ENCODE measurements at regions not wholly inside any gene's neighbourhood (a gene's known extent, or its start where the extent isn't known, plus 50 kb on each side); places are given as distances from the start of the nearest gene placed in this dataset.

- no peak for DNase-seq (ENCODE audit: low spot score)
- Mint-ChIP-seq H3K4me1 (ENCODE audit: low read depth) (no peaks in the 10 kb centered on the region), H3K36me3 (ENCODE audit: low read depth) (no peaks in the 10 kb centered on the region), H3K27ac (ENCODE audit: unreplicated experiment) (no peak overlapping the region), H3K27me3 (ENCODE audit: low read depth) (no peaks in the 10 kb centered on the region), H3K9me3 (ENCODE audit: low read depth) (peaks cover 6% of the 10 kb centered on the region), H3K4me3 (ENCODE audit: unreplicated experiment) (no peak overlapping the region)
- no peak for TF ChIP-seq CTCF (IDR thresholded peaks at IDR 0.05)
Measured at GRCh38 chr4:12873351-12873750, 610.8 kb downstream of the RAB28 start.

- H3K9me3 Mint-ChIP-seq (ENCODE audit: low read depth): no peaks in the 10 kb centered on the region
- no peaks in the 10 kb centered on the region for H3K4me1 Mint-ChIP-seq (ENCODE audit: low read depth)
- no peak overlapping the region for H3K27ac Mint-ChIP-seq (ENCODE audit: unreplicated experiment)
- DNase-seq (ENCODE audit: low spot score): no peak
- TF ChIP-seq CTCF (IDR thresholded peaks at IDR 0.05): no peak
- H3K27me3 Mint-ChIP-seq (ENCODE audit: low read depth): no peaks in the 10 kb centered on the region
- no peak overlapping the region for H3K4me3 Mint-ChIP-seq (ENCODE audit: unreplicated experiment)
- no peaks in the 10 kb centered on the region for H3K36me3 Mint-ChIP-seq (ENCODE audit: low read depth)
Measured at GRCh38 chr4:12861422-12861821, 622.7 kb downstream of the RAB28 start.

- DNase-seq (ENCODE audit: low spot score): no peak
- peak overlapping the region; percentile 67 for H3K27ac Mint-ChIP-seq (ENCODE audit: unreplicated experiment)
- peaks cover 8% of the 10 kb centered on the region for H3K4me1 Mint-ChIP-seq (ENCODE audit: low read depth)
- no peaks in the 10 kb centered on the region for H3K36me3 Mint-ChIP-seq (ENCODE audit: low read depth)
- H3K4me3 Mint-ChIP-seq (ENCODE audit: unreplicated experiment): no peak overlapping the region
- peak; percentile 96 for TF ChIP-seq CTCF (IDR thresholded peaks at IDR 0.05)
- peaks cover 6% of the 10 kb centered on the region for H3K27me3 Mint-ChIP-seq (ENCODE audit: low read depth)
- no peaks in the 10 kb centered on the region for H3K9me3 Mint-ChIP-seq (ENCODE audit: low read depth)
Measured at GRCh38 chr4:12852338-12853307, 631.5 kb downstream of the RAB28 start.

GRCh38 chr4:12846368-12846767 lies 637.8 kb downstream of the RAB28 start:
- peaks cover 6% of the 10 kb centered on the region for H3K9me3 Mint-ChIP-seq (ENCODE audit: low read depth)
- no peak for DNase-seq (ENCODE audit: low spot score)
- no peaks in the 10 kb centered on the region for H3K36me3 Mint-ChIP-seq (ENCODE audit: low read depth)
- H3K4me3 Mint-ChIP-seq (ENCODE audit: unreplicated experiment): no peak overlapping the region
- H3K4me1 Mint-ChIP-seq (ENCODE audit: low read depth): peaks cover 10% of the 10 kb centered on the region
- H3K27me3 Mint-ChIP-seq (ENCODE audit: low read depth): peaks cover 6% of the 10 kb centered on the region
- no peak for TF ChIP-seq CTCF (IDR thresholded peaks at IDR 0.05)
- H3K27ac Mint-ChIP-seq (ENCODE audit: unreplicated experiment): no peak overlapping the region

- peaks cover 10% of the 10 kb centered on the region for H3K4me1 Mint-ChIP-seq (ENCODE audit: low read depth)
- no peak for DNase-seq (ENCODE audit: low spot score)
- H3K36me3 Mint-ChIP-seq (ENCODE audit: low read depth): no peaks in the 10 kb centered on the region
- peaks cover 6% of the 10 kb centered on the region for H3K9me3 Mint-ChIP-seq (ENCODE audit: low read depth)
- no peak for TF ChIP-seq CTCF (IDR thresholded peaks at IDR 0.05)
- no peak overlapping the region for H3K4me3 Mint-ChIP-seq (ENCODE audit: unreplicated experiment)
- peak overlapping the region; percentile 39 for H3K27ac Mint-ChIP-seq (ENCODE audit: unreplicated experiment)
- H3K27me3 Mint-ChIP-seq (ENCODE audit: low read depth): peaks cover 4% of the 10 kb centered on the region
Measured at GRCh38 chr4:12844141-12844540, 640.0 kb downstream of the RAB28 start.

Data from chondrocyte (in vitro differentiated cells).